ENCODE measurements at regions not wholly inside any gene's neighbourhood (a gene's known extent, or its start where the extent isn't known, plus 50 kb on each side); places are given as distances from the start of the nearest gene placed in this dataset.

- Histone ChIP-seq H3K4ac (ENCODE audit: low read depth, low read length) (no peak overlapping the region), H2BK15ac (ENCODE audit: low read depth, low read length) (no peak overlapping the region), H3K56ac (ENCODE audit: insufficient read length, low read depth, low read length) (no peak overlapping the region), H2BK120ac (ENCODE audit: low read depth, low read length, poor library complexity, severe bottlenecking) (no peak overlapping the region), H3K4me1 (ENCODE audit: insufficient read depth, low read length) (no peaks in the 10 kb centered on the region), H3K9me3 (ENCODE audit: control insufficient read depth, low read depth, low read length) (no peaks in the 10 kb centered on the region), H3K9ac (ENCODE audit: extremely low read depth, insufficient read length, low read length) (no peak overlapping the region), H2AK5ac (ENCODE audit: insufficient read length, low read length) (no peak overlapping the region), H3K23me2 (ENCODE audit: insufficient read length, low read depth, low read length, poor library complexity, severe bottlenecking) (no peaks in the 10 kb centered on the region), H2AFZ (ENCODE audit: low read length) (no peak overlapping the region), H4K8ac (replicated peaks; ENCODE audit: insufficient read length, low read depth, low read length) (no peak overlapping the region), H3K79me1 (ENCODE audit: insufficient read depth, low read depth, low read length, poor library complexity, severe bottlenecking) (no peaks in the 10 kb centered on the region), H4K5ac (ENCODE audit: insufficient read length, low read depth, low read length) (no peak overlapping the region), H3K18ac (ENCODE audit: insufficient read length, low read depth, low read length) (no peak overlapping the region), H3K27ac (ENCODE audit: insufficient read length, low read depth, low read length) (no peak overlapping the region), H4K20me1 (ENCODE audit: control insufficient read depth, insufficient read depth, insufficient read length) (no peaks in the 10 kb centered on the region), H4K91ac (ENCODE audit: insufficient read length, low read depth, low read length) (no peak overlapping the region), H3K23ac (ENCODE audit: insufficient read length, low read depth, low read length) (no peak overlapping the region), H3K4me2 (ENCODE audit: insufficient read depth, insufficient read length, low read length) (no peak overlapping the region), H2BK5ac (ENCODE audit: insufficient read length, low read length) (no peak overlapping the region), H2BK20ac (ENCODE audit: low read depth, low read length, poor library complexity, severe bottlenecking) (no peak overlapping the region), H3K14ac (ENCODE audit: insufficient read depth, low read length) (no peak overlapping the region), H3K79me2 (ENCODE audit: insufficient read depth, low read length) (no peaks in the 10 kb centered on the region), H3T11ph (ENCODE audit: low read length) (no peak overlapping the region), H2BK12ac (ENCODE audit: insufficient read length, low read depth, low read length) (no peak overlapping the region), H3K27me3 (ENCODE audit: insufficient read depth, low read length) (no peaks in the 10 kb centered on the region)
- DNase-seq, result peak; percentile 5
- no CpG with 5 or more reads among the region's 3 CpGs for WGBS (ENCODE audit: extremely low coverage, insufficient read length, low lambda C conversion rate)
- Mint-ChIP-seq H3K27ac (no peak overlapping the region), H3K27me3 (ENCODE audit: low read depth) (no peaks in the 10 kb centered on the region; the same call in 1 of the 2 replicates), H3K4me3 (no peak overlapping the region), H3K36me3 (ENCODE audit: insufficient read depth in 1 of 3, low read depth in 3 of 3) (peaks cover 0 to 9% (median 0%) of the 10 kb centered on the region in 3 experiments; a peak in 2 of 7 replicates), H3K4me1 (peaks cover 4 to 10% of the 10 kb centered on the region in 2 experiments), H3K9me3 (peaks cover 3 to 13% of the 10 kb centered on the region in 2 experiments)
- no peak for TF ChIP-seq CTCF (conservative IDR thresholded peaks at IDR 0.05)
Observed at GRCh38 chr21:32132409-32132808, 146.4 kb downstream of the MIS18A start.
